ENCODE measurements at regions not wholly inside any gene's neighbourhood (a gene's known extent, or its start where the extent isn't known, plus 50 kb on each side); places are given as distances from the start of the nearest gene placed in this dataset.
"Not testable (repeated sequence)": the region's sequence is repeated elsewhere in the genome, so short reads cannot be mapped to it uniquely, and the experiment has no call there.

DNA sequence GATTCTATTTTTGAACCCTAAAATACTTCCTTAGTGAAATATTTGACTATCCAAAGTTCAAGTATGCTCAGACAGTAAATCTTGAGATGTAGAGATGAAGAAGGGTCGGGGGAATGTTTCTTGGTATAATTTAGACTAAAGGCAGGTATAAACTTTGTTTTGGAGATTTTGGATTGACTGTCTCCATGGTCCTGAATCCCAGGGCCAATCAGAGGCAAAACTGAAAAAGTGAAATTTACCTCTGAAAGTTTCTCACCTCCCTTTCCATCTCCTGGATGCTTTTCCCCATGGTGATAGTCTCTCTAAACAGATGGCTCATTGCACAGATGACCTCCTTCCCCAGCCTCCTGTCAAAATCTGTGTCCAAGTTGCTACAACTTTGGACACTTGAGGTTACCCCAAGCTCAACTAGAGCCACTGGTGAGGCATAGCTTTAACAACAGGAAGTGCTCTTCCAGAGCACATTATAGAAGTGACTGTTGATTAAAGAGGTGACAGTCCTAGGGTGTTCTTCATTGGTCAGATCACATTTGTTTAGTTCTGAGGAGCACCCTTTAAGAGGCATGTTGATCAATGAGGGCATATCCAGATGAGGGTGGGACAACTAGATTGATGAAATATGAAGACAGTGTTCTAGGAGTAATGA lies 128.4 kb downstream of the AKAP11 start:
- DNase-seq, result no peak

DNA sequence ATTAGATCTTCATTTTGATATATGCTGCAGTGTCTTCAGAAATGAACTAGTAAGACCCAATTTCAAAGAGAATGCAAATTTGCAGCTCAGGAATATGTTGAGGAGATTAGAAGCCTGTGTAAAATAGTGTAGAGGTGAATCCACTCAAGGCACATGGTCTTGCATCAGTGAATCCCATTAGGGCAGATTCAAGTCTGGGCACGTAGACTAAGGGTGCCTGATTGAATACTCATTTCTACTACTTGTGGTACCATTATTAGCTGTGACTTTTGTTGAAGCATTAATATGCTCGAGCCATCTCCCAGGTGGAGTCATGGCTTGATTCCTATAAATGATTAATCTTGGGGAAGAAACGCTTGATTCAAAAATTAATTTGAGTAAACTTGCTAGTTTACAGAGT lies 129.4 kb downstream of the AKAP11 start:
- DNase-seq, result no peak

DNA sequence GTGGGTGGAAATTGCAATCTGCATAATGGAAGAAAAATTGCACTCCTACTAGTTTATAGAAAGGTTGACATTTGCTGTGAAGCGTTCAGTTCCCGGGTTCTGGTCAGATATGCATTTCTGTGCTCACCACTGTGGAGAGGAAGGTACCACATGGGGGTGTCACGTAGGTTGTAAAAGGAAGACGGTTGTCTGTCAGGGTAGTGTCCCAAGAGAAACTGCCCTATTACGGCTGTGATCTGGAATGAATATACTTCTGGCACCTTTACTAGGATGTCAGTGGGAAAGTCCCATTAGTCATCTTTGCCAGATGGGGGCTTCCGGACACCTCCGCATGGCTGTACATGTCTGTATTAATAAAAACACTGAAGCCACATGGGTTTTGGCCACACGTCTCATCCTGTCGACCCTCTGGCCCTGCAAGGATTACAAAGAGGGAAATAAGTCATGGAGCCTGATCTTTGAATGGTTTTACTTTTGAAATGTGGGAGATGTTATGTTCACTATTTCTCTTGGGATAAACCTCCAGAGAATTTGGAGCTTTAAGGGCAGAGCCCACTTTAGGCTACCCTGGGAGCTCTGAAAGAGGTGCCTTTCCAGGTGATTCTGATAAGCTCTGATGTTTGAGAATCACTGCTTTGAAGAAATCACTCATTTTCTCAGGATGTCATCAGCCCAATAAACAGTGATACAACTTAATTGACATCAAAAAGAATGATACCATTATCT lies 133.9 kb downstream of the AKAP11 start:
- DNase-seq, result no peak

DNA sequence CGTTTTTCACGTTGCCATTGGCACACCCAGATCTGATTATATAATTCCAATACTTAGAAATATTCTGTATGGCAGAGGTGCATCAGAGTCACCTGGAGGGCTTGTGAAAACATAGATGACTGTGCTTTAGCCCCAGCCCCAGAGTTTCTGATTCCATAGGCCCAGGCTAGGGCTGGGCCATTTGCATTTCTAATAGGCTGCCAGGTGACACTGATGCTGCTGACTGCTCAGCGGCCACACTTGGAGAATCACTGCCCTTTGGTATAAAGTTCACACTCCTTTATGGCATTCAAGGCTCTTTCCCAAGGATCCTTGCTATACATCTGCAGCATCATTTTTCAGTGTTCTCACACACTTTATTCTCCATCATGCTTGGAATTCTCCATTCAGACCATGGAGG lies 137.1 kb downstream of the AKAP11 start:
- DNase-seq, result no peak

DNA sequence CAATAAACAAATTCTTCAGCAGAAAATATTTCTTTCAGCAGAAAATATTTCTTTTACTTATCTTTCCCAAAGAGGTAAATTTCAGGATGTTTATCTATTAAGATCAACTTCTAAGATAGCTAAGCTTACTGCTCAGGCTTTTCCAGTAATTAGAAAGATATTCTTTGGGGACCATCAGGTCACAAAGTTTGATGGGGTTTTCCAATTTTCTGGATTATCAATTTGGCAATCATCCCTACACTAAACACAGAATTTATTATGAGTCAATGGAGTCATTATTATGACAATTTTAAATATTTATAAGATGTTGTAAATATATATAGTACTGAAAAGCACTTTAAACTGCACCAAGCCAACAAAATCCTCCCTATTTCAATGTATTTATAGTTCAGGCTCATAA lies 137.6 kb downstream of the AKAP11 start:
- no peak for DNase-seq

DNA sequence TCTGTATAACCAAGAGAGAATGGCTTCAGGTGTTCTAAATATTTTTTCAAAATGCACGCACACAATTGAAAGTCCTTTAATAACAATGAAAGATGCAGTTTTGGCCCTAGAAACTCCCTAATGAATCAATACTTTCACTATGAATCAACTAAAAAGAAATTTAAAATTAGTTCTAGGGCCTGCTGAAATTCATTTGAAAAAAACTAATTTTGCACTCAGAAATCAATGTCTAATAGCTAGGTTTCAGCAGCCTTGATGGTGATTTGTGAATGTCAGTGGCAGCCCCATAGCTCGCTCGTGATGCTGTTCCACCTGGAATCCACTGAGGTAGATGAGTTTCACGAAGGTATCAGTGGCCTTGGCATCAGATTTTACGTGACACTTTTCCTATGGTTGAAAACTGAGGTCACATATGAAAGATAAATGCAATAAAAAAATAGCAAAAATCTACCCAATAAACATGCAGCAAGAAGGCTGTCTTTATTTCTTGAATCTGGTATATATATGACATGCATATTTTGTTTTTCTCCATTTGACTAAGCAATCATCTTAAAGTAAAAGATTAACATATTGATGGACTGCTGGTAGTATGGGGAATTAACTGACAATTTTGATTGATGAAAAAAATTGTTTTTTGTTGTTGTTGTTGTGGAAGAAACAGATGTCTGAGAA lies 141.0 kb downstream of the AKAP11 start:
- no peak for DNase-seq

DNA sequence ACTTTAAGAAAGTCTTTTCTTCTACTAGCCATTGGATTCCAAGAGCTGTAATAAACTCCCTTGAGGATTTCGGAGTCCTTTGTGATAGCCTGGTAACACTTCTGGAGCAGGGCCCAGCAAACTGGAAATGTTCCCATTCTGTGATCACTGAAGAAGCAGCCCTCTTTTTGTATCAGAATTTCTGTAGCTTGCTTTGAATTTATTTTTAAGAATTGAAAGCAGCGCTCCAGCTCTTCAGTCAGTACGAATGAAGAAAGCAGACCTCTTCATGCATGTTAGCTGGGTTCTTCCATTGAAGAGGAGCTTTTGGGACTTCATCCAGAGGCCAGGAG lies 141.5 kb downstream of the AKAP11 start:
- DNase-seq, result no peak

DNA sequence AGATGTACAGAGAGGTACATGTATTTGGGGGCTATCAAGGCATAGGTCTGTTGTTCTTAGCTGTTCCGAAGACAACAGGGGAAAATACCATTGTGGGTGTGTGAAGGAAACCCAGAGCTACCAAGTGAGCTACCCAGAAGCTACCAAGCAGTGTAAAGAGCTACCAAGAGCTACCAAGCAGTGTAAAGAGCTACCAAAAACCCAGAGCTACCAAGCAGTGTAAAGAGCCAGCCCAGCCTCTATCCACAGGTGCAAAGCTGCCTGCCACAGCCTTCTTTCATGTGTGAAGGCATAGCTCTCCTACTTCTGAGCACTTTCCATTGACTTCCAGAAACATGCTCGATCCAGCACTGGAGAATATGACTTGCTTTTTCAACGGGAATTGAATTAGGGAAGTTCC lies 145.7 kb downstream of the AKAP11 start:
- DNase-seq, result no peak

DNA sequence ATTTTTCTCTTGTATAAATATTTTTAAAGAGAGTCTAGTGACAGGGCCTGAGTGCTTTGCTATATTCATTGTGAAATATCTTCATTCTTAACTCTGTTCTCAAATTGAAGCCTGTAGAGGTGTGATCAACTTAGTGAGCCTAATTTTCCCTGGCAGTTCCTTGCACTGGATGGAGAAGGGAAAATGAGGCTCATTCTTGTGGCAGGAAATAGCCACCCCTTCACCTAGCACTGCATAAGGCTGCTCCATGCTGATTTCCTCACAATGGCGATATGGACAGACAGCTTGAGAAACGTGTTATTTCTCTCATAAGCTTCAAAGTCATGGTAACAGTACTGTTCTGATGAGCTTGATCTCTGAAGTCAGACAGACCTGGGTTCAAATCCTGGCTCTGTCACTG lies 146.2 kb downstream of the AKAP11 start:
- DNase-seq, result no peak

DNA sequence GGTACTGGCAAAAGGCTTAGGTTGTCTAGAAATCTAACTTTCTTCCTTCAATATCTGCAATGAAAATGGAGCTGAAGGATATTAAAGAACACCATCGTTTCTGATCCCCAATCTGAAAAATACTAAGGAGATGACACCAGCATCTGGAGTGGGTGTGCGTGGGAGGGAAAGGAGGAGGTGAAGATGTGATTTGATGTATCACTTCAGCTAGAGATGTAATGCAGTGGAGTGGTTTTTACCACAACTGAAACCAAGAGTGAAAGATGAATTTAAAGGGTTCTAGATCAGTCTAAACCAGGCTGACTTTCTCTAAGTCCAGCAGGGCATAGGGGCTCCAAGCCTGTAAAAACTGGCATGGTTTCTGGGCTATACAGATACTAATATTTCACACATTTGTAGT lies 148.4 kb downstream of the AKAP11 start:
- no peak for DNase-seq

DNA sequence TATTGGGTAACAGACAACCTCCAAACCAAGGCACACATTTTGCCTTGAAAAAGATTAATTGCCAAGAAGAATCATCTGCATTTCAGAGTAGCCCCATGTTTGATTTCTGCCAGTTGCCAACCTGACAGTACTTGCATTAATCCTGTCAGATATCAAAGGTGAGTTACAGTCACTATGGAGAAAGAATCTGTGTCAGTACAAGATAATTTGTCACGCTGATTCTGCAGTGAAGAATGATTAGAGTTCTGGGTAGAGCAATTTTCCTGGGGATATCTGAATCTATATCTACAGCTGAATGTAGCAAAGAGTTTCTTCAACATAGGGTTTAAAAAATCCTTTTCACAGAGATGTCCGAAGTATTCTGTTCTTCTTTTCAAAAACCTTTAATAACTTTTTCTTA lies 150.7 kb downstream of the AKAP11 start:
- DNase-seq, result no peak

DNA sequence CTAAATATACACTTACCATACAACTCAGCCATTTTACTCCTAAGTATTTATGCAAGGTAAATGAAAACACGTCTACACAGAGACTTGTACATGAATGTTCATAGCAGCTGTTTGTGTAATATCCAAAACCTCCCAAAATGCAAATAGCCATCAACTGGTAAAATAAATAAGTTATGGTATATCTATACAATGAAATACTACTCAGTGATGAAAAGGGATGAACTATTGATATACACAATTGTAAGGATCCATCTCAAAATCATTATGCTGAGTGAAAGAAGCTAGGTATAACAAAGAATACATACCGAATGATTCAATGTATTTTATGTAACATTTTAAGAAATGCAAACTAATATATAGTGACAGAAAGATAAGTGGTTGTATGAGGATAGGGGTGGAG lies 149.8 kb upstream of the TNFSF11 start:
- no peak for DNase-seq

DNA sequence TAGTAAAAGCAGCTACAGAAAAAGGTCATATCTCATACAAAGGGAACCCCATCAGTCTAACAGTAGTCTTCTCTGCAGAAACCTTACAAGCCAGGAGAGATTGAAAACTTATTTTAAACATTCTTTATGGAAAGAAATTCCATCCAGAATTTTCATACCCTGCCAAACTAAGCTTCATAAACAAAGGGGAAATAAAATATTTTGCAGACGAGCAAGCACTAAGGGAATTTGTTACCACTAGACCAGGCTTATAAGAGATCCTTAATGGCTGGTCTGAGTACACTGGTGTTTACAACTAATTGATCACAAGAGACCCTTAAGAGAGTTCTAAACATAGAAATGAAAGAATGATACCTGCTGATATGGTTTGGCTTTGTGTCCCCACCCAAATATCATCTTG lies 128.6 kb upstream of the TNFSF11 start:
- DNase-seq, result no peak

DNA sequence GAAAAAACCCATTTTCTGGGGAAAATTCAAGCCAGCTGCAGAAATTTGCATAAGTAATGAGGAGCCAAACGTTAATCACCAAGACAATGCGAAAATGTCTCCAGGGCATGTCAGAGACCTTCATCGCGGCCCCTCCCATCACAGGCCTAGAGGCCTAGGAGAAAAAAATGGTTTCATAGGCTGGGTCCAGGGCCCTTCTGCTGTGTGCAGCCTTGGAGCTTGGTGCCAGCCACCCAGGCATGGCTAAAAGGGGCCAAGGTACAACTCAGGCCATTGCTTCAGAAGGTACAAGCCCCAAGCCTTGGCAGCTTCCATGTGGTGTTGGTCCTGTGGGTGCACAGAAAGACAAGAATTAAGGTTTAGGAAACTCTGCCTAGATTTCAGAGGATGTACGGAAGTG lies 127.4 kb upstream of the TNFSF11 start:
- DNase-seq, result not testable (repeated sequence)

DNA sequence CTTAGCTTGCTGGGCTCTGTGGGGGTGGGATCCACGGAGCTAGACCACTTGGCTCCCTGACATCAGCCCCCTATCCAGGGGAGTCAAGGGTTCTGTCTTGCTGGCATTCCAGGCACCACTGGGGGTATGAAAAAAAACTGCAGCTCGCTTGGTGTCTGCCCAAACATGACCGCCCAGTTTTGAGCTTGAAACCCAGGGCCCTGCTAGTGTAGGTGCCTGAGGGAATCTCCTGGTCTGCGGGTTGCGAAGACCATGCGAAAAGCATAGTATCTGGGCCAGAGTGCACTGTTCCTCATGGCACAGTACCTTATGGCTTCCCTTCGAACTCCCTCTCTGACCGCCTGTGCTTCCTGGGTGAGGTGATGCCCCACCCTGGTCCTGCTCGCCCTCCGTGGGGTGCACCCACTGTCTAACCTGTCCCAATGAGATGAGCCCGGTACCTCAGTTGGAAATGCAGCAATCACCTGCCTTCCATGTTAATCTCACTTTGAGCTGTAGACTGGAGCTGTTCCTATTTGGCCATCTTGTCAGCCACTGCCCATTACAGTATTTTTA lies 120.8 kb upstream of the TNFSF11 start:
- DNase-seq, result no peak

DNA sequence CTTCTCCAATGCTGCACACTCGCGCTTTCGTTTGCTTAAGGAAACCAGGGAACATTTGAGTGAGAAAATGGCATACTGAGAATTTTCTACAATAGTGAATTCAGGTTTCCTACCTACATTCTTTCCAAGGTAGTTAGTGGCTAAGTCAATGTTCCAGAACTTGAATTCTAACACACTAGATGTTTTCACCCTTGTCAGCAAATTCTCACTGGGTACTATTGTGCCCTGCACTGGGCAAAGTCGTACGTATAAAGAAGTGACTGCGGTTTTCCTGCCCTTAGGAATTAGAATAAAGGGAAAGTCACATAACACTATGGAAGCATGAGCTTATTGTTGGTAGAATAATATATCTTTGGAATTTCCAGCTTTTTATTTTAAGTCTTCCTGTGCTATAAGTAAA lies 119.2 kb upstream of the TNFSF11 start:
- DNase-seq, result no peak

DNA sequence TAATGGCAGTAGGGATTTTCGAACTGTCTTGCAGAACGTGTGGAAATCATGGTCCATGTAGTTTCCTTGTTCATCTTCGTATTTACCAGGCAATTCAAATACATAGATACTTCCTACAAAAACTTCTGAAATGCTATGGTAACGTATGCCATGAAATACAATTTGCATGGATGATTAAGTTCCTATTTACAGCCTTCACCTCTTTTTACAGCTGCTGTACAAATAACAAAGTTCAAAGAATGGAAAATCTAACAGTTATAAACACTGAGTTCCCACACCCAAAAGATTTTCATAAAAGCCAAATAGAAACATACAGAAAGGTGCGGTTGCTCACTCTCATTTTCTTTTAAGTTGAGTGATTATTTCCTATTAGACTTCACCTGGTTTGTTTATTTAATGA lies 115.8 kb upstream of the TNFSF11 start:
- no peak for DNase-seq

DNA sequence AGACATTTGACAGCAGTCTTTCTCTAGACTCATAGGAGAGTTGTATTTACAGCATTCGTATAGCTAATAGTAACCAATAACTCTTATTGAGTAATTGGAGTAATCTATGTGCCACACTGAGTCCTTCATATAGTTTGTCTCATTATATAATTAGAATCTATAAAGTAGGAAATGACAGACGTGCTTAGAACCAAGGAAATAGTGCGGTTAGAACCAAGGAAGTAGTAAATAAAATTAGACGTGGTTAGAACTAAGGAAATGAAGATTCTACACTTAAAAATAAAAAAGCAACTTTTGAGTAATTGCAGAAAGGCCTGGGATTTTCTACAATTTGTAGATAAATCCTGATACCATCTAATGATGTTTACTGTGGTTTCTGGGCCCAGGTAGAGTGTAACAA lies 107.8 kb upstream of the TNFSF11 start:
- no peak for DNase-seq

DNA sequence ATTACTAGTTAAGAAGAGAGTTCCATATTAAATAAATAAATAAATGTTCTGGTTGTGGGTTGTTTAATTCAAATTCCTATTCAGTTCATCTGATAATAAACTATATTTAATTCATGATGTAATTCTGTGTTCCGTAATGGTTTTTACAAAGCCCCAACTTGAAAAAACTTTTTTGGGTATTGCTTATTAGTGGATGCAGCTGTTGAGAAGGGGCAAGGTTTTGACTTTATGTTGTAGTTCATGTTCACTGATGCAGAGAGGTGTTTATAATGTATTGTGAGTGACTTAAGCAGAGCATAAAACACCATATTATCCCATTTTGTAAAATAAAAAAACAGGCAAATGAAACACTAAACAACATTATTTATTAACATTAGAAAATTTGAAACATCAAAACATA lies 107.3 kb upstream of the TNFSF11 start:
- no peak for DNase-seq

DNA sequence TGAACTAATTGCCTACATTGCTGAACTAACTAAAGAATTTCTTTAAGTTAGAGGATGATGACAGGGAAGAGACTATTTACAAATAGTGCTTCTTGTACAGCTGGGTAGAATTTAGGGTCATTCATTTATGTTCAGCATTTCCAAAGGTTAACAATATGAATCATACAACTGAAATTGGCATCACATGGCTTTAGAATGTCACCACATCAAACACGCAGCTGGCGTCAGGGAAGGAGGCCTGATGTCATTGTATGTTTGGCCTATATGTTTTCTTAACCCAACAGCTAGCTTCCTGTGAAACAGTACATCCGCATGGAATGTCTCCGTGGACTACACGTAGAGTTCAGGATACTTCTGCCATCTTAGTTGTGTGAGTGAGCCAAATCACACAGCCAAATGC lies 99.0 kb upstream of the TNFSF11 start:
- DNase-seq, result no peak

DNA sequence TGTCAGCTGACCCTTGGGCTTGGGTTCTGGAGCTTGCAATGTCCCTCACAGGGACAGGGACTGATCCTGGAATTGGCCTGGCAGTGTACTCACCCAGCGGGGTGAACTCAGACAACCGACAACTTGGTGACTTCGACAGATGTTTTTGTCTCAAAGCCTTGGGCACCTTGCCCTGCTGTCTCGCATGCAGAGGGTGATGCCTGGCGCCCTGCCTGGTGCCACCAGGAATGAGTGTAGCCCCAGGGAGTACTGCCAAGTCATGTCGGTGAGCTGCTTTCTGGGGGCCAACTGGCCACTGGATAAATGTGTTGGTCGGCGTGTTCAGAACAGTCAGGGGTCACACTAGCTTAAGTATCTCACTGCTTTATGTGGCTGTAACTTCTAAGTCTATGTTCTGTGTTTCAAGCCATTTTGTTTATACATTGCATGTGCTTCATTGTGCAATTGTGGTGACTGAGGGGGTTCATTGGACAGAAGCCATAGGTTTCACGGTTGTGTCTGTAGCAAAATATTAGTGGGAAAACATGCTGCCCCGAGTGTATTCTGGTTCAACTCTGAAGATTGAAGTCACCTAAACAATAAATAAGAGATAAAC lies 96.3 kb upstream of the TNFSF11 start:
- DNase-seq, result no peak

DNA sequence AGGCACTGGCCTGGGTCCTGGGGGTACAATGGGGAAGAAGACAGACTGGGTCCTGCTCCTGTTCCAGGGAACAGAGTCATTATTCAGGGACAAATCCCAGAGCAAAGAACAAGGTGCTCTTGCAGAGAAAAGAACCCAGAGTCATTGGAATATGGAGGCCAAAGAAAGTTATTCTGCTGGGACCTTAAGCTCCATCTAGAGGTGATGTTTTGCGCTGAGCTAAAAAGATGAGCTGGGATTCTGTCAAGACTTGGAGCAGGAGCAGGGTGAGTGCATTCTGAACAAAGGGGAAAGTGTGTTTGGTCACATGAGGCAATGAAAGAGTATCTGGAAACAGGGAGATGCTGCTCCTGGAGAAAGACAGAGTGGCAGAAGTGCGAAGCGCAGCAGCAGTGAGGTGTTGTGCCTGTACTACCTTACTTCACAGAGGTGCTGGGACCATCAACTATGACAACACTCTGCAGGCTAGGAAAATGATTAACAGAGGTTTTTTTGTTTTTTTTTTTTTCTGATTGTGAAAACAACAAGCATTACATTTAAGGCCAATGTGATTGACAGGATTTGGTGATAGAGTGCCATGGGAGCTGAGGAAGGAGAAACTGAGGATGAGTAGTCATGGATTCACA lies 95.3 kb upstream of the TNFSF11 start:
- peak in 1 of 2 experiments; percentile 5 for DNase-seq

DNA sequence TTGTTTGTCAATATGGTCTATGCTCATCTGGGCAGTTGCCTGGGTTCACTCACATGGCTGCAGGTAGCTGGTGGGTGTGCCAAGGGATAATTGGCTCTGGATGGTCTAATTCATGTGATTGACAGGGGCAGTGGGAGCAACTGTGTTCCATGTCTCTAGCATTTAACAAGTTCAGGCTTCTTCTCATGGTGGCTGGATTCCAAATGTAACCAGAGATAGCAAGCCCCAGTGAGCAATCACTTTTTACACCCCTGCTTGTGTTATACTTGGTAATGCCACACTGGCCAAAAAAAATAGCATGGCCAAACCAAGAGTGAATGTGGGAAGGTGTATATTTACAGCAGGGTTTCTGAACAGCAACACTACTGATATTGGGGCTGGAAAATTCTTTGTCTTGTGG lies 89.6 kb upstream of the TNFSF11 start:
- DNase-seq, result no peak
